Ascending aorta (tissue), 2 donors: ENCODE measurements at regions not wholly inside any gene's neighbourhood (a gene's known extent, or its start where the extent isn't known, plus 50 kb on each side); places are given as distances from the start of the nearest gene placed in this dataset.

ENCODE experiments used
- DNase-seq, 2 donors: peaks; one replicate each; pipeline ENCODE4 v3.0.0-alpha.2; 2019; ENCODE audit warnings: low spot score in 2 of 2
- H3K27ac ChIP-seq, 2 donors: fragments of 200-600 bp; sonication (generic); one replicate each; pipeline ENCODE4 v1.5.1; 2016 to 2017; ENCODE audit warnings: mild to moderate bottlenecking in 1 of 2
- H3K27me3 ChIP-seq: fragments of 200-600 bp; sonication (generic); one replicate; pipeline ENCODE4 v1.5.1; 2017
- H3K36me3 ChIP-seq, 2 donors: fragments of 200-600 bp; sonication (generic); one replicate each; pipeline ENCODE4 v1.5.1; 2016
- H3K4me1 ChIP-seq, 2 donors: fragments of 200-600 bp; sonication (generic); one replicate each; pipeline ENCODE4 v1.5.1; 2016 to 2017; ENCODE audit warnings: mild to moderate bottlenecking in 1 of 2
- H3K4me3 ChIP-seq, 2 donors: fragments of 200-600 bp; sonication (generic); one replicate each; pipeline ENCODE4 v1.5.1; 2016 to 2017; ENCODE audit warnings: mild to moderate bottlenecking in 1 of 2
- H3K9me3 ChIP-seq, 2 donors: fragments of 200-600 bp; sonication (generic); one replicate each; pipeline ENCODE4 v1.5.1; 2016
- CTCF ChIP-seq, 3 experiments: fragments of 200-600 bp in 2 of 3; fragments of 450-650 bp in 1 of 3; sonication (generic) in 2 of 3; IDR thresholded peaks; one replicate each; pipeline ENCODE4 v1.5.1; 2016 to 2019; ENCODE audit warnings: antibody characterized with exemption in 3 of 3, mild to moderate bottlenecking in 1 of 3, moderate library complexity in 1 of 3
- intact Hi-C: fragments of 100-400 bp; cut with DNase I; formaldehyde crosslinking; loops from one replicate; pipeline ENCODE4 v1.15.1; 2023

GRCh38 chr10:84901885-84902284, 573.5 kb downstream of the CCSER2 start:
- no peak overlapping the region for H3K4me3 ChIP-seq
- H3K27ac ChIP-seq, result no peak overlapping the region
- DNase-seq, result no peak
- intact Hi-C loops, result no loop called here
- H3K9me3 ChIP-seq, result no peaks in the 10 kb centered on the region
- TF ChIP-seq CTCF (IDR thresholded peaks at IDR 0.05), result no peak
- H3K27me3 ChIP-seq, result no peaks in the 10 kb centered on the region
- no peaks in the 10 kb centered on the region for H3K4me1 ChIP-seq
- H3K36me3 ChIP-seq, result no peaks in the 10 kb centered on the region

DNA sequence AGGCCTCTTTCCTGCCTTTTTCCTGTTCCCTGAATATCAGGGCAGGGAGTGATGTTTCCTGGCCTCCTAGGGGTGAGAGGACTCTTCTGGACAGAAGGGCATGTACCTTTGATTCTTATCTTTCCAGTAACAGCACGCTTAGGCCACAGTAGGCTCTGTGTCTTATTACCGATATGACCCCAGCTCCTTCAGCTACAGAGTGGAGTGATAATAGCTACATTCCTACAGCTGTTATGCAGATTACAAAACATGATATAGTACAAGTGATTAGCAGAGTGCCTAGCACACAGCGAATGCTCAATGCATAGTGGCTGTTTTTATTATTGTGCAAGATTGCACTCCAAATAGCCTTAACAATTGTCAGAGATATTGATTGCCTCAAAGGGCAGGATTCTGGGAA, 574.2 kb downstream of the CCSER2 start:
- no peak overlapping the region for H3K27ac ChIP-seq
- H3K36me3 ChIP-seq, result no peaks in the 10 kb centered on the region
- no peak overlapping the region for H3K4me3 ChIP-seq
- TF ChIP-seq CTCF (IDR thresholded peaks at IDR 0.05), result no peak
- DNase-seq, result no peak
- intact Hi-C loops, result no loop called here
- H3K4me1 ChIP-seq, result no peaks in the 10 kb centered on the region
- H3K9me3 ChIP-seq, result no peaks in the 10 kb centered on the region
- no peaks in the 10 kb centered on the region for H3K27me3 ChIP-seq

- H3K9me3 ChIP-seq, result no peaks in the 10 kb centered on the region
- no peaks in the 10 kb centered on the region for H3K36me3 ChIP-seq
- H3K4me3 ChIP-seq, result no peak overlapping the region
- H3K4me1 ChIP-seq, result no peaks in the 10 kb centered on the region
- H3K27me3 ChIP-seq, result no peaks in the 10 kb centered on the region
- intact Hi-C loops, result no loop called here
- TF ChIP-seq CTCF (IDR thresholded peaks at IDR 0.05), result no peak
- DNase-seq, result no peak
- no peak overlapping the region for H3K27ac ChIP-seq
Observed at GRCh38 chr10:84903320-84903719, 574.9 kb downstream of the CCSER2 start.

DNA sequence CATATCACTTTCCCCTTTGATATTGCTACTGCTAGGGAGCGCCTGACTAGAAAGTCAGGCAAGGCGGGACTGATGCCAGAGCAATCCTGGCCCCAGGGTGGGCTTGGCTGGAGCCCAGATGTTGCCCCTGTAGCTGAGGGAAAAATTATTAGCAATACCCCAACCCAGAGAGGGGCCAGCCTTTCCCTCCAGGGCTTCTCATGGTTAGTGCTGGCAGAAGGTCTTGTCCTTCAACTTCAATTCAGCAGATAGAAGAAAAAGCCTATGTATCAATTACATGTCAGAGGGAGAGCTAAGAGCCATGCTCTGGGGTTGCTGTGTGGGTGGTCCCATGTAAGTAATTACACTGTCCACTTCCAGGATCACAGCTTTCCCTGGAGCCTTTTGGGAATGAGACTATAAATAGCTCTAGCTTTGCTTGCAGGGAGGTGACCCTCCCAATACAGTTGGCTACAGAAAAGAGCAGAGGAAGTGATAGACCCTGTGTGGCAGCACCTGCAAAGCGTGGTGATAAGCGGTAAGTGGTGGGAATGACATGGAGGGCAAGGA, 579.1 kb downstream of the CCSER2 start:
- H3K27ac ChIP-seq, result no peak overlapping the region
- intact Hi-C loops, result no loop called here
- no peak for DNase-seq
- no peaks in the 10 kb centered on the region for H3K4me1 ChIP-seq
- no peak overlapping the region for H3K4me3 ChIP-seq
- H3K27me3 ChIP-seq, result no peaks in the 10 kb centered on the region
- no peaks in the 10 kb centered on the region for H3K36me3 ChIP-seq
- no peak for TF ChIP-seq CTCF (IDR thresholded peaks at IDR 0.05)
- no peaks in the 10 kb centered on the region for H3K9me3 ChIP-seq

- no peak for TF ChIP-seq CTCF (IDR thresholded peaks at IDR 0.05)
- Histone ChIP-seq H3K36me3 (no peaks in the 10 kb centered on the region), H3K4me1 (no peaks in the 10 kb centered on the region), H3K27ac (no peak overlapping the region), H3K9me3 (no peaks in the 10 kb centered on the region), H3K27me3 (no peaks in the 10 kb centered on the region), H3K4me3 (no peak overlapping the region)
- DNase-seq, result no peak
- intact Hi-C loops, result no loop called here
Observed at GRCh38 chr10:84908491-84908890, 580.1 kb downstream of the CCSER2 start.

DNA sequence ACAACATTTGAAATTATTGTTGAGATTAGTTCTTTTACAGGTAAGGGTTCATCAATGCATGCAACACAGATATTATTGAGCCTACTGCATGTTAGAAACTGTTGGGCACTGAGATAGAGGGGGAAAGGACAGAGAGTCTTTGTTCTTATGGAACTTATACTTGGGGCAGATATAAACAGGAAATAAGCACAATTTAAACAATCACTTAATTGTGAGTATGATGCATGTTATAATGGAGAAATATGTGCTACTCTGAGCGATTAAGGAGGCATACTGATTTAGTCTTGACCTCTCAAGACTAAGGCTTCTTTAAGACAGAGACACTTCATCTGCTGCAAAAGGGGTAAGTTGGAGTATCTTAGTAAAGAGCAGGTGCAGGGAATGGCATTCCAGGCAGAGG, 593.3 kb downstream of the CCSER2 start:
- no peak for TF ChIP-seq CTCF (IDR thresholded peaks at IDR 0.05)
- DNase-seq, result no peak
- intact Hi-C loops, result no loop called here
- no peaks in the 10 kb centered on the region for H3K9me3 ChIP-seq
- H3K27me3 ChIP-seq, result no peaks in the 10 kb centered on the region
- H3K36me3 ChIP-seq, result no peaks in the 10 kb centered on the region
- H3K27ac ChIP-seq, result no peak overlapping the region
- no peaks in the 10 kb centered on the region for H3K4me1 ChIP-seq
- no peak overlapping the region for H3K4me3 ChIP-seq
